SK-N-MC (cell line): ENCODE measurements at regions not wholly inside any gene's neighbourhood (a gene's known extent, or its start where the extent isn't known, plus 50 kb on each side); places are given as distances from the start of the nearest gene placed in this dataset.

Experiments
- FOXP2 ChIP-seq: optimal IDR thresholded peaks from 2 replicates; pipeline ENCODE3; 2011; ENCODE audit warnings: mild to moderate bottlenecking, moderate library complexity; ENCODE audit not compliant: insufficient read depth; ENCODE audit errors: extremely low read length, control extremely low read depth
- POLR2AphosphoS5 ChIP-seq: IDR thresholded peaks from 2 replicates; pipeline ENCODE4 v1.6.1; 2012; ENCODE audit warnings: mild to moderate bottlenecking, low read depth, low read length, borderline replicate concordance

DNA sequence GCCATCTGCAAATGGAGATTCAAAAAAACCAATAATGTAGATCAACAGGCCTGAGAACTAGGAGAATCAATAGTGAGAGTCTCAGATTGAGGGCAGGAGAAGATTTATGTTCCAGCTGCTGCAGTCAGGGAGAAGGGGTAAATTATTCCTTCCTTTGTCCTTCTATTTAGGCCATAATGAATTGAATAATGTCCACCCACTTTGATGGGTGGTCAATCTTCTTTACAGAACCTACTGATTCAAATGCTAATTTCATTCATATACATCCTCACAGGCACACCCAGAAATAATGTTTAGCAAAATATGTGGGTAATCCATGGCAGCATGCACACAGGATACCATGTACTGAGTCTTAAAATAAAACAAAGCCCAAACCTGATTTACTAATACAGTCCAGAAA, 695.3 kb upstream of the REG3G start:
- TF ChIP-seq FOXP2 (no peak), POLR2AphosphoS5 (no peak)
